ENCODE measurements at regions not wholly inside any gene's neighbourhood (a gene's known extent, or its start where the extent isn't known, plus 50 kb on each side); places are given as distances from the start of the nearest gene placed in this dataset.
"Not testable (repeated sequence)": the region's sequence is repeated elsewhere in the genome, so short reads cannot be mapped to it uniquely, and the experiment has no call there.

GRCh38 chr13:24931450-24932251 is 164.3 kb upstream of the PABPC3 start:
- no peak for DNase-seq (ENCODE audit: low read depth in 2 of 2)

GRCh38 chr13:24933106-24934023 is 162.6 kb upstream of the PABPC3 start:
- DNase-seq (ENCODE audit: low read depth in 2 of 2) = not testable (repeated sequence)

GRCh38 chr13:24934024-24934385 is 161.9 kb upstream of the PABPC3 start:
- DNase-seq (ENCODE audit: low read depth in 2 of 2) = not testable (repeated sequence)

GRCh38 chr13:24938966-24939365 is 157.0 kb upstream of the PABPC3 start:
- no peak for DNase-seq (ENCODE audit: low read depth in 2 of 2)

GRCh38 chr13:24941023-24941713 is 154.8 kb upstream of the PABPC3 start:
- DNase-seq (ENCODE audit: low read depth in 2 of 2) = not testable (repeated sequence)

GRCh38 chr13:24943136-24943535 is 152.8 kb upstream of the PABPC3 start:
- no peak for DNase-seq (ENCODE audit: low read depth in 2 of 2)

GRCh38 chr13:24944073-24944472 is 151.9 kb upstream of the PABPC3 start:
- DNase-seq (ENCODE audit: low read depth in 2 of 2) = not testable (repeated sequence)

GRCh38 chr13:24948977-24949376 is 147.0 kb upstream of the PABPC3 start:
- not testable (repeated sequence) for DNase-seq (ENCODE audit: low read depth in 2 of 2)

- DNase-seq (ENCODE audit: low read depth in 2 of 2) = not testable (repeated sequence)
These were observed 145.3 kb upstream of the PABPC3 start for GRCh38 chr13:24950611-24951010.

- DNase-seq (ENCODE audit: low read depth in 2 of 2) = not testable (repeated sequence)
These were observed 128.0 kb upstream of the PABPC3 start for GRCh38 chr13:24967970-24968369.

- DNase-seq (ENCODE audit: low read depth in 2 of 2) = not testable (repeated sequence)
These were observed 127.5 kb upstream of the PABPC3 start for GRCh38 chr13:24968416-24968815.

- not testable (repeated sequence) for DNase-seq (ENCODE audit: low read depth in 2 of 2)
These were observed 122.8 kb upstream of the PABPC3 start for GRCh38 chr13:24973102-24973501.

- not testable (repeated sequence) for DNase-seq (ENCODE audit: low read depth in 2 of 2)
These were observed 114.6 kb upstream of the PABPC3 start for GRCh38 chr13:24981181-24981803.

- DNase-seq (ENCODE audit: low read depth in 2 of 2) = no peak
These were observed 113.5 kb upstream of the PABPC3 start for GRCh38 chr13:24982333-24982999.

- DNase-seq (ENCODE audit: low read depth in 2 of 2) = no peak
These were observed 112.8 kb upstream of the PABPC3 start for GRCh38 chr13:24983094-24983493.

GRCh38 chr13:24984134-24984533 is 111.8 kb upstream of the PABPC3 start:
- no peak for DNase-seq (ENCODE audit: low read depth in 2 of 2)

GRCh38 chr13:24985107-24985506 is 110.8 kb upstream of the PABPC3 start:
- no peak for DNase-seq (ENCODE audit: low read depth in 2 of 2)

- DNase-seq (ENCODE audit: low read depth in 2 of 2) = no peak
These were observed 110.0 kb upstream of the PABPC3 start for GRCh38 chr13:24985896-24986295.

GRCh38 chr13:24986826-24987225 is 109.1 kb upstream of the PABPC3 start:
- no peak for DNase-seq (ENCODE audit: low read depth in 2 of 2)

- not testable (repeated sequence) for DNase-seq (ENCODE audit: low read depth in 2 of 2)
These were observed 106.0 kb upstream of the PABPC3 start for GRCh38 chr13:24989959-24990358.

GRCh38 chr13:24992946-24993345 is 103.0 kb upstream of the PABPC3 start:
- DNase-seq (ENCODE audit: low read depth in 2 of 2) = not testable (repeated sequence)

Data from fibroblast of skin of left quadriceps (primary cell).